Inflammatory macrophage treated with lipopolysaccharide for 1 hour (primary cell): ENCODE measurements at regions not wholly inside any gene's neighbourhood (a gene's known extent, or its start where the extent isn't known, plus 50 kb on each side); places are given as distances from the start of the nearest gene placed in this dataset.
"Not testable (repeated sequence)": the region's sequence is repeated elsewhere in the genome, so short reads cannot be mapped to it uniquely, and the experiment has no call there.

Experiments
- DNase-seq, 2 donors: peaks; one replicate each; pipeline ENCODE4 v3.0.0-alpha.2; 2020 to 2022

GRCh38 chr2:131641414-131642206 is 113.9 kb downstream of the CCDC74A start:
- DNase-seq, result peak; percentile 18 to 51

- not testable (repeated sequence) for DNase-seq
Observed at GRCh38 chr2:131643180-131643579, 115.5 kb downstream of the CCDC74A start.

GRCh38 chr2:131645177-131645765 is 117.6 kb downstream of the CCDC74A start:
- DNase-seq, result no peak

GRCh38 chr2:131646220-131646619 is 118.5 kb downstream of the CCDC74A start:
- DNase-seq, result not testable (repeated sequence)

- no peak for DNase-seq
Observed at GRCh38 chr2:131646669-131647297, 119.1 kb downstream of the CCDC74A start.

GRCh38 chr2:131648565-131648964 is 120.9 kb downstream of the CCDC74A start:
- not testable (repeated sequence) for DNase-seq

GRCh38 chr2:131652246-131652645 is 124.6 kb downstream of the CCDC74A start:
- not testable (repeated sequence) for DNase-seq

- DNase-seq, result not testable (repeated sequence)
Observed at GRCh38 chr2:131654107-131654506, 126.4 kb downstream of the CCDC74A start.

GRCh38 chr2:131656816-131657633 is 129.3 kb downstream of the CCDC74A start:
- DNase-seq, result no peak

- no peak for DNase-seq
Observed at GRCh38 chr2:131657895-131658768, 130.4 kb downstream of the CCDC74A start.

GRCh38 chr2:131658769-131659131 is 131.1 kb downstream of the CCDC74A start:
- no peak for DNase-seq

- DNase-seq, result no peak
Observed at GRCh38 chr2:131659168-131659572, 131.5 kb downstream of the CCDC74A start.

- DNase-seq, result not testable (repeated sequence)
Observed at GRCh38 chr2:131661101-131661782, 133.6 kb downstream of the CCDC74A start.

GRCh38 chr2:131661884-131662535 is 134.3 kb downstream of the CCDC74A start:
- DNase-seq, result not testable (repeated sequence)

GRCh38 chr2:131663501-131663900 is 135.8 kb downstream of the CCDC74A start:
- not testable (repeated sequence) for DNase-seq

GRCh38 chr2:131665716-131666115 is 138.0 kb downstream of the CCDC74A start:
- DNase-seq, result peak; percentile 61 to 74

- DNase-seq, result peak; percentile 70 to 95
Observed at GRCh38 chr2:131668794-131669540, 141.3 kb downstream of the CCDC74A start.

- not testable (repeated sequence) for DNase-seq
Observed at GRCh38 chr2:131671841-131672470, 144.3 kb downstream of the CCDC74A start.
